ENCODE measurements at regions not wholly inside any gene's neighbourhood (a gene's known extent, or its start where the extent isn't known, plus 50 kb on each side); places are given as distances from the start of the nearest gene placed in this dataset.

DNA sequence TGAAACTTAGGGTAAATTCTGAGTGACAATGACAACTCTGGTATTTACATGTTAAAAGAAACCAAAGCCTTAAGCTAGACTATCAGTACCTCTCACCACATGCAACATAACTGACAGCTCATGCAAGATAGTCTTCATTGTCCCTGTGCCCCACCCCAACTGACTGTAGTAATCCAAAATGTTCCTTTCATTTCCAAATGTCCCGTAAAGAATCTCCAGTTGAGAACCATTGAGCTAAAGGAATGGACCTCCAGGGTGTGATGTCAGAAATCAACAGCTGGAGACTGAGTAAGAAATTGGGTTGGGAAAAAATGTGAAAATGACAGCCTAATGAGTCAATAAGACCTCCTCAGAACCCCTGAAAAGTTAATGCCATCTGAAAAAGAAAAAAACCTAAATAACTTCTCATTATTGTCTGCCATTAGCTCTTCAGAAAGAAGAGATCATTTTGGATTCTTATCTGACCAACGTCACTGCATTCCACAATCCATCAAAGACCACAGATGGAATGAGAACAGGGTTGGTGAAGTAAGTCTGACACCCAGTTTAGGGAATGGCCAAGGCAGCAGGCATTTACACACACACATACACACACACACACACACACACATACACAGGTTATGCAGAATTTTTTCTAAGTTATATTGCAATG is 51.7 kb upstream of the ACVR2A start:
- Mint-ChIP-seq H3K4me3 (no peak overlapping the region), H3K27me3 (no peaks in the 10 kb centered on the region), H3K9me3 (no peaks in the 10 kb centered on the region), H3K27ac (no peak overlapping the region), H3K4me1 (peaks cover 11% of the 10 kb centered on the region)
- DNase-seq (no peak), ATAC-seq (no peak)

DNA sequence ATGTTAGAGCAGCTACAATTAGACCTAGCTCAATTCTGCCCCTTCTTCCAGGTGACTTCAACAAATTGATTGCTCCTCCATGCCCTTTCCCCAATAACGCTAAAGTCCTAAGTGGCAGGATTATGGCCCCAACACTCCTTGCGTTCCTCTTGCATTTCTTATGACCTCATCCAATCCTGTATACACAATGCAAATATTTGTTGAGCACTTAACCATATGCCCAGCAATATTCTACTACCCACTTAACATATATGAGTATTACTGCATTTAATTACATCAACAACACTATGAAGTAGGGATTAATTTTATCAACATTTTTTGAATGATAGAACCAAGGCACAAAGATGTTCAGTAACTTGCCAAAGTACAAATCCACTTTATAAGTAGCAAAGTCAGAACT is 54.2 kb upstream of the ACVR2A start:
- DNase-seq (no peak), ATAC-seq (no peak)
- Mint-ChIP-seq H3K4me1 (no peaks in the 10 kb centered on the region), H3K4me3 (no peak overlapping the region), H3K9me3 (no peaks in the 10 kb centered on the region), H3K27ac (no peak overlapping the region), H3K27me3 (no peaks in the 10 kb centered on the region)

DNA sequence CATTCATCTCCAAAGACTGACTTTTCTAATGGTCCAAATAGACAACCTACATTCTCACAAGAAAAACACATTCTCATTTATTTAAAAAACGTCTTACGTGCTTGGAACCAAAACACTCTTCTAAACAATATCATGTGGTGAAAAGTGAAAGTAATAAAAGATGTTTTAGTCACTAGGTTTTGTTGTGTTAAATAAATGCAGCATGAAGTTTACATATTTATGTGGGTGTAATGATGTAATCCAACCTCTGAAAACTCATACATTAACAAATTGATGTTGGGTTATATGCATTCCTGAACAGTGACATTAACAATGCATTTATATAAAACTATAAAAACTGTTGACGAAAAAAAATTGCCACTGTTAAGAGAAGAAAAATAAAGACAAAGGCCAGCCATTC is 55.1 kb upstream of the ACVR2A start:
- no peaks in the 10 kb centered on the region for H3K9me3 Mint-ChIP-seq
- no peak overlapping the region for H3K4me3 Mint-ChIP-seq
- ATAC-seq, result no peak
- no peaks in the 10 kb centered on the region for H3K27me3 Mint-ChIP-seq
- H3K4me1 Mint-ChIP-seq, result no peaks in the 10 kb centered on the region
- H3K27ac Mint-ChIP-seq, result no peak overlapping the region
- DNase-seq, result no peak

- DNase-seq, result no peak
- no peak overlapping the region for H3K4me3 Mint-ChIP-seq
- H3K4me1 Mint-ChIP-seq, result no peaks in the 10 kb centered on the region
- no peak for ATAC-seq
- H3K27me3 Mint-ChIP-seq, result no peaks in the 10 kb centered on the region
- no peak overlapping the region for H3K27ac Mint-ChIP-seq
- H3K9me3 Mint-ChIP-seq, result no peaks in the 10 kb centered on the region
These were observed 55.5 kb upstream of the ACVR2A start for GRCh38 chr2:147789287-147789686.

DNA sequence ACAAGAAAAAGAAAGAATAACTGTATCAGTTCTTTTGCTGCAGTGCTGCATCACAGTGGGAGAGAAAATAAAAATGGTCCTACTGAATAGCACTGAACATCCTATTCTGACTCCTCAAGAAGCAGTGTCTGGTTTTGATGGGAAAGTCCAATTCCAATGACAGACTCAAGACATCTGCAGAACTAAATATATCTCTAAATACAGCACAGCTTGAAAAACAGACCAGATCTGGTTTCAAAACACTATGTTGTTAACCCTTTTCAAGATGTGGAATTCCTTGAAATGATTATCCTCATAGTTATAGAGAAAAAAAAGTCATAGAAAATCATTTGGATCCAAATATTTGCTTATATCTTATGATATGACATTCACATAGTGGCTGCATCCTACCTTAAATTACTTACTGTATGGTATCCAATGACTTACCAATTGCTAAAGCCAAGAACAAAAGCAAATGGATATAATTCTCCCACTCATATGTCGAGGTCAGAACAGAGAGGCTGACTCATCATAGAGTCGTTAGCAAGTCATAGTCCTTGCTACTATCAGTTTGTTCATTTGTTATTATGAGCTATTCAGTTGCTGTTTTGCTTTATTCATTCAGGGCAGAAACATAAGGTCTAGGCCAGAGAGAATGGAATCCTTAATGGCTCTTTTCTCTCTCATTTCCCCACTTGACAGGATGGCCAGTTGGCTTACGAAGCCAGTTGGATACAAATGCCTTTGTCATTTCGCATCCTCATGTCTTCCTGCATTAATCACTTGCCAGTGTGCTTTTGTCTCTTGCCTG is 62.5 kb upstream of the ACVR2A start:
- ATAC-seq, result no peak
- Mint-ChIP-seq H3K4me1 (no peaks in the 10 kb centered on the region), H3K9me3 (no peaks in the 10 kb centered on the region), H3K27ac (no peak overlapping the region), H3K4me3 (no peak overlapping the region), H3K27me3 (no peaks in the 10 kb centered on the region)
- no peak for DNase-seq

GRCh38 chr2:147779440-147779839 is 65.4 kb upstream of the ACVR2A start:
- no peaks in the 10 kb centered on the region for H3K4me1 Mint-ChIP-seq
- peaks cover 9% of the 10 kb centered on the region for H3K27me3 Mint-ChIP-seq
- peaks cover 0 to 7% of the 10 kb centered on the region in 2 donors for H3K9me3 Mint-ChIP-seq
- ATAC-seq, result no peak
- no peak overlapping the region for H3K4me3 Mint-ChIP-seq
- no peak for DNase-seq
- no peak overlapping the region for H3K27ac Mint-ChIP-seq

DNA sequence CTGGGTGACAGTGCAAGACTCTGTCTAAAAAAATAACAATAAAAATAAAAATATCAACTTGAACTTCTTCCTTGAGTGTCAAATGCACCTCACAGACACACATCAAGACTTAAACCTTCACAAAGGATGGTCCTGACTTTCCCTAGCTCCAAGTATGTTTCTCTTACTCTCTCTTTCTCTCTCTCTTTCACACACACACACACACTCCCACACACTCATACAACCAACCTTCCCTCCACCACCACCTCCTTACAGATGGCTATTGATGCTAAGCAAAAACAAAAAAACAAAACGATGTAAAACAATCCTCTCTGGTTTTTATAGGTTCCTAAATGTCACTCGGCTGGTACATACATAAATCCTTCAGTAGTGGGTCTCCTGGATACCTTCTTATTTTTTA is 67.4 kb upstream of the ACVR2A start:
- Mint-ChIP-seq H3K27ac (no peak overlapping the region), H3K9me3 (peaks cover 0 to 7% of the 10 kb centered on the region in 2 donors), H3K4me3 (no peak overlapping the region), H3K4me1 (no peaks in the 10 kb centered on the region), H3K27me3 (peaks cover 9% of the 10 kb centered on the region)
- ATAC-seq, result no peak
- no peak for DNase-seq

DNA sequence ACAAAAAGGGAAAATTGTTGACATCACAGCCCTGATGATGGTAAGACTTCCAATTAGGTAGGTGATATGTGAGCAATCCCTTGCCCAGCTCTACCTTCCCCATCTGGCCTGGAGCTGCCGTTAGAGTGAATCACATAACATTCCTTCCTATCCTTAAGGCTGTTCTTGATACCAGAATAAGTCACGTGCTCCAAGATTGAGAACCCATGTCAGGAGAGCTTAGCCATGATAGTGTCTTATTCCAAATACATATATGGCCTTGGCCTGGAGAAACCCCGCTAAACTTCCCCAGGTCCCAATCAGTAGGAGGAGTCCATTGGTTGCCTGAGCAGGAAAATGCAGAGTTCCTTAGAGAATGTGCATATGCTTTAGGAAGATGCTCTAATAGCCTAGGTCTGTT is 70.0 kb upstream of the ACVR2A start:
- Mint-ChIP-seq H3K4me1 (no peaks in the 10 kb centered on the region), H3K27me3 (peaks cover 9% of the 10 kb centered on the region), H3K9me3 (peaks cover 0 to 7% of the 10 kb centered on the region in 2 donors), H3K27ac (no peak overlapping the region), H3K4me3 (no peak overlapping the region)
- ATAC-seq (no peak), DNase-seq (no peak)

DNA sequence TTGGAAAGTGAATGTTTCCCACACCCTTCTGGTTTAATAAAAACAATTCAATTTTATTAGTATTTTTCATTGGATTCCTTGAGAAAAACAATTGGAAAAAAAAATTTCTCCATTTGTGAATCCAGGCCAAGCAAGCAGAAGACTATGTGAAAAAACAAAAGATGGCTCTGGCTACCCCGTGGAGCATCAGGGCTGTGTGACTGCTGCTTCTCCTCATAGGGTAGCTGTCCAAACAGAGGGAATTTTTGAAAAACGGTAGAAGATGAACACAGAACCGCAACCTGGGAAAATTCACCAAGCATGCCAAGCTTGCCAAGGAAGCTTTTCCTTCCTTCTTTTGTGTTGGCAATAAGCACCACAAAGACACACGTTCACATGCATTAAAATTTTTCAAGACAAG is 71.3 kb upstream of the ACVR2A start:
- Mint-ChIP-seq H3K9me3 (peaks cover 0 to 7% of the 10 kb centered on the region in 2 donors), H3K4me3 (no peak overlapping the region), H3K27me3 (peaks cover 9% of the 10 kb centered on the region), H3K4me1 (no peaks in the 10 kb centered on the region), H3K27ac (no peak overlapping the region)
- DNase-seq (no peak), ATAC-seq (no peak)

- no peak for DNase-seq
- Mint-ChIP-seq H3K9me3 (peaks cover 0 to 11% of the 10 kb centered on the region in 2 donors), H3K27ac (no peak overlapping the region), H3K4me3 (no peak overlapping the region), H3K4me1 (no peaks in the 10 kb centered on the region), H3K27me3 (peaks cover 9% of the 10 kb centered on the region)
- no peak for ATAC-seq
These were observed 72.0 kb upstream of the ACVR2A start for GRCh38 chr2:147772781-147773180.

GRCh38 chr2:147763861-147764260 is 81.0 kb upstream of the ACVR2A start:
- DNase-seq (no peak), ATAC-seq (no peak)
- H3K4me3 Mint-ChIP-seq, result no peak overlapping the region
- peaks cover 0 to 17% of the 10 kb centered on the region in 2 donors for H3K9me3 Mint-ChIP-seq
- no peaks in the 10 kb centered on the region for H3K27me3 Mint-ChIP-seq
- H3K4me1 Mint-ChIP-seq, result no peaks in the 10 kb centered on the region
- H3K27ac Mint-ChIP-seq, result no peak overlapping the region

- Mint-ChIP-seq H3K27ac (no peak overlapping the region), H3K27me3 (no peaks in the 10 kb centered on the region), H3K9me3 (no peaks in the 10 kb centered on the region), H3K4me3 (no peak overlapping the region), H3K4me1 (no peaks in the 10 kb centered on the region)
- DNase-seq (no peak), ATAC-seq (no peak)
These were observed 83.8 kb upstream of the ACVR2A start for GRCh38 chr2:147760984-147761383.

DNA sequence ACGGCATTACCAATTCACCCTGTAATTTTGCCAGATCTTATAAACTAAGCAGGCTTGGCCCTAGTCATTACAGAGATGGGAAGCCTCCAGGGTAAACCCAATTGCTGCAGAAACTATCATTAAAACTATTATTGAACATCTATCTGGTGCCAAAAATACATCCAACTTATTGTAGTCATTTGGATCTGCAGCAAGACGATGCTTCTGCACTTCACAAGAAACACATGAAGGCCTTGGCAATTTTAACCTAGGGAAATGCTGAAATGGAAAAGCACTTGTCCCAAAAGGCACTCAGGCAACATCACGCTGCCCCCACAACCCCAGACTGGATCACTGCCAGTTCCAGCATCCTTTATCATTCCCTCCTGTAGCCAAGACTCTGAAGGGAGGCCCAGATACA is 85.3 kb upstream of the ACVR2A start:
- ATAC-seq, result no peak
- H3K9me3 Mint-ChIP-seq, result no peaks in the 10 kb centered on the region
- no peaks in the 10 kb centered on the region for H3K27me3 Mint-ChIP-seq
- no peak overlapping the region for H3K4me3 Mint-ChIP-seq
- no peak overlapping the region for H3K27ac Mint-ChIP-seq
- no peaks in the 10 kb centered on the region for H3K4me1 Mint-ChIP-seq
- DNase-seq, result no peak

GRCh38 chr2:147758821-147759220 is 86.0 kb upstream of the ACVR2A start:
- Mint-ChIP-seq H3K4me3 (no peak overlapping the region), H3K27ac (no peak overlapping the region), H3K27me3 (no peaks in the 10 kb centered on the region), H3K4me1 (no peaks in the 10 kb centered on the region), H3K9me3 (no peaks in the 10 kb centered on the region)
- DNase-seq, result no peak
- ATAC-seq, result no peak

- H3K27ac Mint-ChIP-seq, result no peak overlapping the region
- no peak for ATAC-seq
- no peaks in the 10 kb centered on the region for H3K27me3 Mint-ChIP-seq
- no peaks in the 10 kb centered on the region for H3K9me3 Mint-ChIP-seq
- no peaks in the 10 kb centered on the region for H3K4me1 Mint-ChIP-seq
- DNase-seq, result no peak
- no peak overlapping the region for H3K4me3 Mint-ChIP-seq
These were observed 88.8 kb upstream of the ACVR2A start for GRCh38 chr2:147756069-147756468.

- H3K4me1 Mint-ChIP-seq, result no peaks in the 10 kb centered on the region
- no peak for DNase-seq
- H3K27ac Mint-ChIP-seq, result no peak overlapping the region
- no peak for ATAC-seq
- no peaks in the 10 kb centered on the region for H3K9me3 Mint-ChIP-seq
- no peaks in the 10 kb centered on the region for H3K27me3 Mint-ChIP-seq
- no peak overlapping the region for H3K4me3 Mint-ChIP-seq
These were observed 104.5 kb upstream of the ACVR2A start for GRCh38 chr2:147740211-147740927.
